ENCODE measurements at regions not wholly inside any gene's neighbourhood (a gene's known extent, or its start where the extent isn't known, plus 50 kb on each side); places are given as distances from the start of the nearest gene placed in this dataset.

DNA sequence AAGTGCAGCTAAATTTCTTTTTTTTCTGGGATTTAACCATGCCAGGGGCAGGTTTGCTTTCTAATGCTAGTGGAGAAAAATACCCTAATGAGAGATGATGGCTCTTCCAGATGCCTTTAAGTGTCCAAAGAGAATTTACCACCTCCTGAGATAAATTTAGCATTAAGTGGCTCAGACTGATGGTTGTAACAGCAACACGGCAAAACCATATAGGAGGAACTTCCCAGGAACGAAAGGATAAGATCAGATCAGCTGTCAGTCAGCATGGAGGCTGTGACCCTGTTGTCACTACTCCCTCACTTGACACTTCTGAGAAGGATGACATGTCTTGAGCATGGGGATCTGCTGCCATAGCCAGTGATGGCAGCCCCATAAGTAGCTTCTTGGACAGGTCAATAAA is 860.0 kb downstream of the QKI start:
- TF ChIP-seq, protein P1, sequence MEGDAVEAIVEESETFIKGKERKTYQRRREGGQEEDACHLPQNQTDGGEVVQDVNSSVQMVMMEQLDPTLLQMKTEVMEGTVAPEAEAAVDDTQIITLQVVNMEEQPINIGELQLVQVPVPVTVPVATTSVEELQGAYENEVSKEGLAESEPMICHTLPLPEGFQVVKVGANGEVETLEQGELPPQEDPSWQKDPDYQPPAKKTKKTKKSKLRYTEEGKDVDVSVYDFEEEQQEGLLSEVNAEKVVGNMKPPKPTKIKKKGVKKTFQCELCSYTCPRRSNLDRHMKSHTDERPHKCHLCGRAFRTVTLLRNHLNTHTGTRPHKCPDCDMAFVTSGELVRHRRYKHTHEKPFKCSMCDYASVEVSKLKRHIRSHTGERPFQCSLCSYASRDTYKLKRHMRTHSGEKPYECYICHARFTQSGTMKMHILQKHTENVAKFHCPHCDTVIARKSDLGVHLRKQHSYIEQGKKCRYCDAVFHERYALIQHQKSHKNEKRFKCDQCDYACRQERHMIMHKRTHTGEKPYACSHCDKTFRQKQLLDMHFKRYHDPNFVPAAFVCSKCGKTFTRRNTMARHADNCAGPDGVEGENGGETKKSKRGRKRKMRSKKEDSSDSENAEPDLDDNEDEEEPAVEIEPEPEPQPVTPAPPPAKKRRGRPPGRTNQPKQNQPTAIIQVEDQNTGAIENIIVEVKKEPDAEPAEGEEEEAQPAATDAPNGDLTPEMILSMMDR (IDR thresholded peaks at IDR 0.05; ENCODE audit: insufficient read depth, low read length, poor library complexity, severe bottlenecking): no peak
- no peak for TF ChIP-seq EZH2phosphoT487 (conservative IDR thresholded peaks at IDR 0.05; ENCODE audit: low read length)
